Activated B cell treated with CpG ODN at 0.5 μM for 24 hours (primary cell): ENCODE measurements at regions not wholly inside any gene's neighbourhood (a gene's known extent, or its start where the extent isn't known, plus 50 kb on each side); places are given as distances from the start of the nearest gene placed in this dataset.

ENCODE experiments used
- ATAC-seq: fragments of 200-7000 bp; cut with Tn5 transposase; one replicate; pipeline ENCODE4 v1.10.0; 2021; ENCODE audit warnings: low read depth, mild to moderate bottlenecking, moderate library complexity
- CTCF ChIA-PET: fragments of 350-600 bp; sonication (Branson Sonifier 250); formaldehyde crosslinking; loops from one replicate; lab custom pipeline; 2021; ENCODE audit warnings: antibody characterized with exemption; lab: Charles Lee
- POLR2A ChIA-PET: fragments of 350-600 bp; sonication (Branson Sonifier 250); formaldehyde crosslinking; loops from one replicate; lab custom pipeline; 2021; ENCODE audit warnings: antibody characterized with exemption; lab: Charles Lee
- DNase-seq: peaks from one replicate; pipeline ENCODE4 v3.0.0; 2022
- H3K27ac Mint-ChIP-seq: one replicate; pipeline ENCODE4 v1.8.0; 2020; ENCODE audit warnings: mixed read lengths
- H3K27me3 Mint-ChIP-seq: one replicate; pipeline ENCODE4 v1.8.0; 2021; ENCODE audit warnings: mixed read lengths
- H3K36me3 Mint-ChIP-seq: one replicate; pipeline ENCODE4 v1.8.0; 2021; ENCODE audit warnings: low read depth, mixed read lengths
- H3K4me1 Mint-ChIP-seq: one replicate; pipeline ENCODE4 v1.8.0; 2021; ENCODE audit warnings: mixed read lengths
- H3K4me3 Mint-ChIP-seq: one replicate; pipeline ENCODE4 v1.8.0; 2020; ENCODE audit warnings: mild to moderate bottlenecking, mixed read lengths
- H3K9me3 Mint-ChIP-seq: one replicate; pipeline ENCODE4 v1.8.0; 2020; ENCODE audit warnings: mixed read lengths
- intact Hi-C: fragments of 100-400 bp; cut with micrococcal nuclease; formaldehyde crosslinking; loops from one replicate; pipeline ENCODE4 v1.15.1; 2024
- TF ChIP-seq, protein P1 (sequence below): fragments of 200-600 bp; IDR thresholded peaks from one replicate; pipeline ENCODE4 v1.8.0; 2022; ENCODE audit warnings: antibody characterized with exemption, mild to moderate bottlenecking

DNA sequence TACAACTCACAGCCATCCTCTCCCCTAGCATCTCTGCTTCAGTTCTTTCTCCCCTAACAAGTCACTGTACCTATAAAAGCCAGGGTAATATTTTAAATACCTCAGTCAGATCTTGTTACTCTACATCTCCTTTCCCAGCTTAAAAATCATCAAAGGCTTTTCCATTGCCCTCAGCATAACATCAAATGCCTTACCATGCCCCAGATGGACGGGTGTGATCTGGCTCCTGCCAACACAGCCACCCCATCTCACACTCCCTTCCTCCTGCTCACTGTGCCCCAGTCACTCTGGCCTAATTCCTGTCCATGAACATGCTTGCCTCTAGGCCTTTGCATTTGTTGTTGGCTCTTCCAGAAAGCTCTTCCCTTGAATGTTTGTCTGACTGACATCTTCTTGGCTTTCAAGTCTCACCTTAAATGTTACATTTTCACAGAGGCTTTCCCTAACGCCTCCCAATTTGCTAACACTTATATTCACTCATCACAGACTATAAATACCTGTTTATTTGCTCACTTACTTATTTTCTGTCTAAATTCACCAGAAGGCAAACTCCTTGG, 640.9 kb downstream of the NYAP2 start:
- Mint-ChIP-seq H3K9me3 (no peaks in the 10 kb centered on the region), H3K36me3 (no peaks in the 10 kb centered on the region), H3K27ac (no peak overlapping the region), H3K4me3 (no peak overlapping the region), H3K27me3 (no peaks in the 10 kb centered on the region), H3K4me1 (no peaks in the 10 kb centered on the region)
- intact Hi-C loops: no loop called here
- ATAC-seq: no peak
- ChIA-PET POLR2A (no interaction called here), CTCF (no interaction called here)
- TF ChIP-seq, protein P1, sequence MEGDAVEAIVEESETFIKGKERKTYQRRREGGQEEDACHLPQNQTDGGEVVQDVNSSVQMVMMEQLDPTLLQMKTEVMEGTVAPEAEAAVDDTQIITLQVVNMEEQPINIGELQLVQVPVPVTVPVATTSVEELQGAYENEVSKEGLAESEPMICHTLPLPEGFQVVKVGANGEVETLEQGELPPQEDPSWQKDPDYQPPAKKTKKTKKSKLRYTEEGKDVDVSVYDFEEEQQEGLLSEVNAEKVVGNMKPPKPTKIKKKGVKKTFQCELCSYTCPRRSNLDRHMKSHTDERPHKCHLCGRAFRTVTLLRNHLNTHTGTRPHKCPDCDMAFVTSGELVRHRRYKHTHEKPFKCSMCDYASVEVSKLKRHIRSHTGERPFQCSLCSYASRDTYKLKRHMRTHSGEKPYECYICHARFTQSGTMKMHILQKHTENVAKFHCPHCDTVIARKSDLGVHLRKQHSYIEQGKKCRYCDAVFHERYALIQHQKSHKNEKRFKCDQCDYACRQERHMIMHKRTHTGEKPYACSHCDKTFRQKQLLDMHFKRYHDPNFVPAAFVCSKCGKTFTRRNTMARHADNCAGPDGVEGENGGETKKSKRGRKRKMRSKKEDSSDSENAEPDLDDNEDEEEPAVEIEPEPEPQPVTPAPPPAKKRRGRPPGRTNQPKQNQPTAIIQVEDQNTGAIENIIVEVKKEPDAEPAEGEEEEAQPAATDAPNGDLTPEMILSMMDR: no peak
- DNase-seq: no peak

DNA sequence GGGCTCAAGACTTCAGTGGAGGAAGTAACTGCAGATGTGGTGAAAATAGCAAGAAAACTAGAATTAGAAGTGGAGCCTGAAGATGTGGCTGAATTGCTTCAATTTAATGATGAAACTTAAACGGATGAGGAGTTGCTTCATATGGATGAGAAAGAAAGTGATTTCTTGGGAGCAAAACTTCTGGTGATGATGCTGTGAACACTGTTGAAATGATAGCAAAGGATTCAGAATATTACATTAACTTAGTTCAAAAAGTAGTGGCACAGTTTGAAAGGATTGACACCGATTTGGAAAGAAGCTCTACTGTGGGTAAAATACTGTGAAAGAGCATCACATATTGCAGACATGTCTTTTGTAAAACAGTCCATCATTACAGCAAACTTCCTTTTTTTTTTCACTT, 638.0 kb downstream of the NYAP2 start:
- DNase-seq: no peak
- POLR2A ChIA-PET: no interaction called here
- CTCF ChIA-PET: no interaction called here
- TF ChIP-seq, protein P1: no peak
- Mint-ChIP-seq H3K27me3 (peaks cover 7% of the 10 kb centered on the region), H3K4me3 (no peak overlapping the region), H3K9me3 (no peaks in the 10 kb centered on the region), H3K36me3 (no peaks in the 10 kb centered on the region), H3K4me1 (no peaks in the 10 kb centered on the region), H3K27ac (no peak overlapping the region)
- intact Hi-C loops: loop anchor here (10.0 kb wide), 1 partner anchor 767 kb away; no protein-coding TSS in a partner anchor
- ATAC-seq: no peak

DNA sequence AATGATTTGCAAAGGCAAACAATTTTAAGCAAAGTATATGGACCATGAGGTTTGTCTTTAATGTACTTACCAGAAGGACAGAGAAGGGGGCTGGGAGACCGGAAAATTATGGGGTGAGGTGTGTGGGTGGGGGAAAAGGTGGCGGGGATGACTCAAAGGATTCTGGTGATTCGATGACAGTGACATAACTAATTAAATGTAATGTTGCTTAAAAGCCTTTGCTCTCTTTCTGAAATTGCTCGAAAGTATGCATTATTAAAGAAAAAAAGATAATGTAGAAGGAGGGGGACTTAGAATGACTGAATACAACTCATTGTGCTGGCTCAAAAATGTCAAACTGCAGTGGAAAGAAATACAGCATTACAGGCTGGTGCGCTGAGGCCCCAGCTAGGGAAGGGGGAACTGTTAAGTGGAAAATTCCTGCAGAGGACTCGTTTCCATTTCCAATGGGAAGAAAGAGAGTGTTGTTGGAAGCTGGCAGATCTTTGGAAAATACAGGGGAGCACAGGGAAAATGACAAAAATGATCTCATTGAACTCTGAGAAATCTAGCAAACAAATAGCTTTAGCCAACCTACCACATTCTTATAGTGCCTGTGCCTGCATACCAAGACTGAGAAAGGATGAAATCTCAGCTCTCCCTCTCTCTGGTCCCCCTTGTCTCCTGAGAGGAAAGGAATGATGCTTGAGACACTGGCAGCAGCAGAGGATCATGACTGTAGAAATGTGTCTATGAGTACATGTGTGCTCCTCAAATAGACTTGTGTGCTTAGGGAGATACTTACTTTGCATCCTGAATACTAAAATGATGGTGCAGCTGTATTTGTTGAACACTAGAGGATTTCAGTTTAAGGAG, 632.4 kb downstream of the NYAP2 start:
- intact Hi-C loops: loop anchor here (10.0 kb wide), 1 partner anchor 773 kb away; no protein-coding TSS in a partner anchor
- POLR2A ChIA-PET: no interaction called here
- TF ChIP-seq, protein P1: no peak
- CTCF ChIA-PET: no interaction called here
- peaks cover 17% of the 10 kb centered on the region for H3K4me1 Mint-ChIP-seq
- no peak overlapping the region for H3K27ac Mint-ChIP-seq
- no peaks in the 10 kb centered on the region for H3K9me3 Mint-ChIP-seq
- DNase-seq (no peak), ATAC-seq (no peak)
- H3K4me3 Mint-ChIP-seq: peak overlapping the region; percentile 70
- no peaks in the 10 kb centered on the region for H3K36me3 Mint-ChIP-seq
- H3K27me3 Mint-ChIP-seq: peaks cover 38% of the 10 kb centered on the region

DNA sequence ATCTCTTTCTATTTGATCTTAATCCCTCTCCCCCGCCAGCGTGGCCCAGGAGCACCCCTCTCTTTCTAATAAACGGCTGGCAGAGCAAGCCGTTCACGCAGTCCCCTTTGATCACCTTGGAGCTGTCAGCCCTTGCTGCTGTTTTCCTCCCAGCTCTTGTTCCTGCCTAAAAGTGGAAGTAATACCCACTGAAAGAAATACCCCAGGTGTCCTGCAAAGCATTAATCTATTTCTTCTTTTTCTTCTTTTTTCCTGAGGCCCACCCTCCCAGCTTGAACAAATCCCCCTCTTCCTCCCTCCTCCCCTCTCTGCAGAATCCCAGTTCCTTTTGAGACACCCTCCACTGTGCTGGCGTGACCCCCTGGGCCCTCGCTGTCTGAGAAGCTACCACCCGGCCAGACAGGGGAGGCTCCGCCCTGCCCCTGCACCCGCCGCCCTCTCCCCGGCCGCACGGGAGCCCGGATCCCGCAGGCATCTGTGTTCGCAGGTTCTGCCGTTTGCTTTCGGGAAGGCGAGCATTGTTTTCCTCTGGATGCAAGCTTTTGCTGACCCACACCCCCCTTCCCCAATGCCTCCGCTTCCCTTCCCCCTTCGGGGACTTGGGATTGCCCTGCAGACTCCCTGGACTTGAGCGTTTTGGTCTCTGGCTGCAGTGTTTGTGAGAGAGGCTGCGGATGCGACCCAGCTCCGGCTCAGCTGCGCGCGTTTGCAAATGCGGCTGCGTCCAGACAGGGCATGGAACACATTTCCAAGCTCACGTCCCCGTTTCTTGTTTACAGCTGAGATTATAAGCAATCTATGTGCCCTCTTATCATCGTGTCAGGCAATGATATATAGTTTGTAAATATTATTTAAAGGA, 631.5 kb downstream of the NYAP2 start:
- intact Hi-C loops: loop anchor here (10.0 kb wide), 1 partner anchor 774 kb away; no protein-coding TSS in a partner anchor
- POLR2A ChIA-PET: interaction anchor here (0.7 kb wide), 1 partner anchor 769 kb away, joined by 3 read pairs; no protein-coding TSS in a partner anchor
- peak overlapping the region; percentile 70 for H3K4me3 Mint-ChIP-seq

More for the DNA sequence above, 631.5 kb downstream of the NYAP2 start:
- Mint-ChIP-seq H3K27ac (no peak overlapping the region), H3K4me1 (peaks cover 17% of the 10 kb centered on the region), H3K27me3 (peaks cover 38% of the 10 kb centered on the region), H3K9me3 (no peaks in the 10 kb centered on the region), H3K36me3 (no peaks in the 10 kb centered on the region)
- ATAC-seq: no peak
- TF ChIP-seq, protein P1: no peak
- CTCF ChIA-PET: no interaction called here
- DNase-seq: no peak
